RWPE1 (cell line): ENCODE measurements at regions not wholly inside any gene's neighbourhood (a gene's known extent, or its start where the extent isn't known, plus 50 kb on each side); places are given as distances from the start of the nearest gene placed in this dataset.

Experiments
- CTCF ChIA-PET: fragments of 350-600 bp; sonication (Branson Sonifier 250); formaldehyde crosslinking; extraction: SDS; loops from one replicate; lab custom pipeline; 2021; lab: Yijun Ruan, JAX
- POLR2A ChIA-PET: fragments of 400-600 bp; formaldehyde crosslinking; extraction: SDS; loops from one replicate; lab custom pipeline; 2020; ENCODE audit warnings: antibody characterized with exemption; ENCODE audit not compliant: low non-redundant PET; lab: Yijun Ruan, JAX
- DNase-seq: peaks from one replicate; pipeline ENCODE4 v3.0.0; 2012; ENCODE audit warnings: low spot score
- H3K27ac ChIP-seq: fragments of 450-650 bp; 2 replicates; pipeline ENCODE4 v1.5.1; 2017
- TF ChIP-seq, protein P1 (sequence below): fragments of 450-650 bp; conservative IDR thresholded peaks from 2 replicates; pipeline ENCODE4 v1.5.1; 2017; ENCODE audit warnings: low read depth, mild to moderate bottlenecking

DNA sequence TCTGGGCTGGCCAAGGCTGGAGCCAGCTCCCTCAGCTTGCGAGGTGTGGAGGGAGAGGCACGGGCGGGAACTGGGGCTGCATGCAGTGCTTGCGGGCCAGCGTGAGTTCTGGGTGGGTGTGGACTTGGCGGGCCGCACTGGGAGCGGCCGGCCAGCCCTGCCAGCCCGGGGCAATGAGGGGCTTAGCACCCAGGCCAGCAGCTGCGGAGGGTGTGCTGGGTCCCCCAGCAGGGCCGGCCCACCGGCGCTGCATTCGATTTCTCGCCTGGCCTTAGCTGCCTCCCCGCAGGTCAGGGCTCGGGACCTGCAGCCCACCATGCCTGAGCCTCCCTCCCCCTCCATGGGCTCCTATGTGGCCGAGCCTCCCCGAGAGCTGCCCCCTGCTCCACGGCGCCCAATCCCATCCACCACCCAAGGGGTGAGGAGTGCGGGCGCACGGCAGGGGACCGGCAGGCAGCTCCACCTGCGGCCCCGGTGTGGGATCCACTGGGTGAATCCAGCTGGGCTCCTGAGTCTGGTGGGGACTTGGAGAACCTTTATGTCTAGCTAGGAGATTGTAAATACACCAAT is 302.6 kb upstream of the ADAMTS16 start:
- no peak overlapping the region for H3K27ac ChIP-seq
- TF ChIP-seq, protein P1, sequence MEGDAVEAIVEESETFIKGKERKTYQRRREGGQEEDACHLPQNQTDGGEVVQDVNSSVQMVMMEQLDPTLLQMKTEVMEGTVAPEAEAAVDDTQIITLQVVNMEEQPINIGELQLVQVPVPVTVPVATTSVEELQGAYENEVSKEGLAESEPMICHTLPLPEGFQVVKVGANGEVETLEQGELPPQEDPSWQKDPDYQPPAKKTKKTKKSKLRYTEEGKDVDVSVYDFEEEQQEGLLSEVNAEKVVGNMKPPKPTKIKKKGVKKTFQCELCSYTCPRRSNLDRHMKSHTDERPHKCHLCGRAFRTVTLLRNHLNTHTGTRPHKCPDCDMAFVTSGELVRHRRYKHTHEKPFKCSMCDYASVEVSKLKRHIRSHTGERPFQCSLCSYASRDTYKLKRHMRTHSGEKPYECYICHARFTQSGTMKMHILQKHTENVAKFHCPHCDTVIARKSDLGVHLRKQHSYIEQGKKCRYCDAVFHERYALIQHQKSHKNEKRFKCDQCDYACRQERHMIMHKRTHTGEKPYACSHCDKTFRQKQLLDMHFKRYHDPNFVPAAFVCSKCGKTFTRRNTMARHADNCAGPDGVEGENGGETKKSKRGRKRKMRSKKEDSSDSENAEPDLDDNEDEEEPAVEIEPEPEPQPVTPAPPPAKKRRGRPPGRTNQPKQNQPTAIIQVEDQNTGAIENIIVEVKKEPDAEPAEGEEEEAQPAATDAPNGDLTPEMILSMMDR: no peak
- POLR2A ChIA-PET: no interaction called here
- no peak for DNase-seq
- CTCF ChIA-PET: no interaction called here

DNA sequence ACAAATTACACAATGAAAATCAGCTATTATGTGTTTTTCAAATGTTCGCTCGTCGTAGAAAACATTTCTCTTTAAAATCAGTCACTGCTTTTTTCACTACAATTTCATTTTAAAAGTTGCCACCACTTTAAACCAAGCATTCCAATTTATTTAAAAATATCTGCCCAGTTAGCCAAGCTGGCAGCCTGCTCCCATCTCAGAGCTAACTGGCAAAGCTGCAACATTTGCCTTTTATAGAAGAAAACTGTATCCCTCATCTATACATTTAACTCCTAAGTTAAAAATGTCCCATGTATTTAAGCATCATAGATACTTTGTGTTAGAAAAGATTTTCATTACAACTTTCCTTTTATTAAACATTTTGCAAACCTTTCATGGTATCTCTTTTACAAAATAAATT is 294.9 kb upstream of the ADAMTS16 start:
- ChIA-PET POLR2A (no interaction called here), CTCF (no interaction called here)
- no peak for DNase-seq
- TF ChIP-seq, protein P1: no peak
- no peak overlapping the region for H3K27ac ChIP-seq

DNA sequence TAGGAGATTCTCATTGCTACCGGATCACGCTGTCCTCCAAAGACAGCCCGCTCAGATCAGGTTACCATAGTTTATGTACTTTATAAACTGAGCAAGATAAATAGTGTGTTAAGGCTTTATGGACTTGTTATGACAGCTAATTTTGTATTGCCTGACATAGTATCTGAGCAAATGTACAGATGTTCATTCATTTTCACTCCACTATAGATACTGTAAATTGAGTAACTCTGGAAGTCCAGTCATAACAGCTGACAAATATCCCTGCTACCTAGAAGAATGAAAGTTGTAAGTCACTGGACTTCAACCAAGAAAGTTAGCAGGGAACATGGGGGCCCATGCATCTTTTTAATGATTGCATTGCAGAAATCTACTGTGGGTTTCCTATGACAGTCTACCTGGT is 292.4 kb upstream of the ADAMTS16 start:
- H3K27ac ChIP-seq: no peak overlapping the region
- POLR2A ChIA-PET: no interaction called here
- CTCF ChIA-PET: no interaction called here
- TF ChIP-seq, protein P1: no peak
- DNase-seq: no peak

DNA sequence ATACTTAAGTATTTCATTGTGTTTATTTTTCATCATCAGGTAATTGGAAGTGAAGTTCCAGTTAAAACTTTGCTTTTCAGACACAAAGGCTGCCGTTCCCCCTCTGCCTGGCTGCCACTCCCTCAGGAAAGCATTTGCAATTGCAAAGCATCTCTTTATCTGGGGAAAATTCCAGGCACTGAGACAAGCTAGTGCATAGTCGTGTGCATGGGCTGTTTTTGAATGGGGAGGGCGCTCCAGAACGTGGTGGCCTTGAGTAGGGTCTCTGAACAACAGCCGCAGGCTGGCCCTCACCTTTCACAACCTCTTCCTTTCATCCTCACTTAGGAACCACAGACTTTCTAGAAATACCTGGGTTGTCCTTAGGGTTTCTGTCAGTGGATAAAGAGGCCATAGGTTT is 285.1 kb upstream of the ADAMTS16 start:
- no peak overlapping the region for H3K27ac ChIP-seq
- ChIA-PET CTCF (no interaction called here), POLR2A (no interaction called here)
- TF ChIP-seq, protein P1: no peak
- no peak for DNase-seq

DNA sequence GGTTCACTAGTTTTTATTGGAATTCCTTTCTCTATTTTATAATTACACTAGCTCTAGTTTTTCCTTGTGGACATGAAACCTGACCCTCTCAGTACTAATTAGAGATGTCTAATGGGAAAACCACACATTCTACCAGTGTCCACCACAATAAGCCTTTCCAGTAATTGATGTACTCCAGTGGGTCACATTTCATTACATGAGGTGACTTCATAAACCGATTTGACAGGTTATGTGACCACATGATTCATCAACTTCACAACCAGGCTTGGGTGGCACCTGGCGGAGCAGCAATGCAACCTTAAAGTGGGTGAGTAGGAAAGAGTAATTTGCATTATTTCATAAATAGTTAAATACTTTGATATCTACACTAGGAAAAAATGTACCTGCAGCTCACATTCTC is 284.2 kb upstream of the ADAMTS16 start:
- no peak for DNase-seq
- CTCF ChIA-PET: no interaction called here
- no peak overlapping the region for H3K27ac ChIP-seq
- TF ChIP-seq, protein P1: no peak
- POLR2A ChIA-PET: no interaction called here

DNA sequence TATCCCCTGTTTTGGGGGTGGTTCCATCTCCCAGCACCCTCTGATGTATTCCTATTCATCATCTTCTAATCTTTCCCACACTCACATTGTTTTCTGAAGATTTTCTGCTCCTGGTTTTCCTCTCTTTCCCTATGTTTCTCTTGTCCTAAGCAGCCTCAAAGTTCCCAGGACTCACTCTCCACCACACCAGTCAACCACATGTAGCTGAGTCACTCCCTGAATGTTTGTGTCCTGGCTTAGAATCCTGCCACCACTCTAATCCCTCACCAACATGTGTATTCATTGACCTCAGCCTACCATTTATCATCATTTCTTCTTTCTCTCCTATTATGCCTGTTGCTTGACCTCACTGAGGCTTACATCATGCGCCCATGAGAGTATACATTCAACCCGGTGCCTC is 282.4 kb upstream of the ADAMTS16 start:
- no peak overlapping the region for H3K27ac ChIP-seq
- TF ChIP-seq, protein P1: no peak
- ChIA-PET CTCF (no interaction called here), POLR2A (no interaction called here)
- no peak for DNase-seq
